Panc1 (cell line): ENCODE measurements at regions not wholly inside any gene's neighbourhood (a gene's known extent, or its start where the extent isn't known, plus 50 kb on each side); places are given as distances from the start of the nearest gene placed in this dataset.

Experiments used
- POLR2AphosphoS5 ChIP-seq: IDR thresholded peaks from 2 replicates; pipeline ENCODE4 v1.6.1; 2012; ENCODE audit warnings: mild to moderate bottlenecking, low read depth, low read length, moderate library complexity
- TF ChIP-seq, protein P1 (sequence below): fragments of 450-650 bp; IDR thresholded peaks from 2 replicates; pipeline ENCODE4 v1.5.1; 2017; ENCODE audit warnings: mild to moderate bottlenecking

DNA sequence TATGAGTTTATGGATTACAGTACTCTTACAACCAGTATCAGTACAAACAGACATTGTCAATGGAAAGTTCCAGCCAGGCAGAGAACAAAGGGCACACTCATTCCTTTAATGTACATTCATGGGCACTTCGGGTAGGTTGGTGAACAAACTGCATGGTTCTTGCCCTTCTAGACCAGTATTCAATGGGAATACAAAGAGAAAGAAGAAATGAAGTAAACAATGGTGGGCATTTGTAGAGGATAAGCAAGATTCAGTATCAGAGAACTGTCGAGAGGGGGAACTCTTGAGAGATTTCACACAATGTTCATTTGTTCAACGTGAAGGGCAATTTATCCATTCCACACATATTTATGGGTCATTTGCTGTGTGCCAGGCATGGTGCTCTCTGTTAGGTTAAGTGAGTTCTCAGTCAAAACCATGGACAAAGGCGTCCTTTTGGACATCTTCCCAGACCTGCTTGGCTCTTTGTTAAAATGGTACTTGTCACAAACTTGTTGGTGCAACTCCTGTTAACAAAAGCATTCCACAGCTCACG is 714.8 kb downstream of the DHX35 start:
- TF ChIP-seq, protein P1, sequence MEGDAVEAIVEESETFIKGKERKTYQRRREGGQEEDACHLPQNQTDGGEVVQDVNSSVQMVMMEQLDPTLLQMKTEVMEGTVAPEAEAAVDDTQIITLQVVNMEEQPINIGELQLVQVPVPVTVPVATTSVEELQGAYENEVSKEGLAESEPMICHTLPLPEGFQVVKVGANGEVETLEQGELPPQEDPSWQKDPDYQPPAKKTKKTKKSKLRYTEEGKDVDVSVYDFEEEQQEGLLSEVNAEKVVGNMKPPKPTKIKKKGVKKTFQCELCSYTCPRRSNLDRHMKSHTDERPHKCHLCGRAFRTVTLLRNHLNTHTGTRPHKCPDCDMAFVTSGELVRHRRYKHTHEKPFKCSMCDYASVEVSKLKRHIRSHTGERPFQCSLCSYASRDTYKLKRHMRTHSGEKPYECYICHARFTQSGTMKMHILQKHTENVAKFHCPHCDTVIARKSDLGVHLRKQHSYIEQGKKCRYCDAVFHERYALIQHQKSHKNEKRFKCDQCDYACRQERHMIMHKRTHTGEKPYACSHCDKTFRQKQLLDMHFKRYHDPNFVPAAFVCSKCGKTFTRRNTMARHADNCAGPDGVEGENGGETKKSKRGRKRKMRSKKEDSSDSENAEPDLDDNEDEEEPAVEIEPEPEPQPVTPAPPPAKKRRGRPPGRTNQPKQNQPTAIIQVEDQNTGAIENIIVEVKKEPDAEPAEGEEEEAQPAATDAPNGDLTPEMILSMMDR, result peak; percentile 38; the same call in 1 of the 2 replicates
- no peak for TF ChIP-seq POLR2AphosphoS5
